ENCODE measurements at regions not wholly inside any gene's neighbourhood (a gene's known extent, or its start where the extent isn't known, plus 50 kb on each side); places are given as distances from the start of the nearest gene placed in this dataset.

DNA sequence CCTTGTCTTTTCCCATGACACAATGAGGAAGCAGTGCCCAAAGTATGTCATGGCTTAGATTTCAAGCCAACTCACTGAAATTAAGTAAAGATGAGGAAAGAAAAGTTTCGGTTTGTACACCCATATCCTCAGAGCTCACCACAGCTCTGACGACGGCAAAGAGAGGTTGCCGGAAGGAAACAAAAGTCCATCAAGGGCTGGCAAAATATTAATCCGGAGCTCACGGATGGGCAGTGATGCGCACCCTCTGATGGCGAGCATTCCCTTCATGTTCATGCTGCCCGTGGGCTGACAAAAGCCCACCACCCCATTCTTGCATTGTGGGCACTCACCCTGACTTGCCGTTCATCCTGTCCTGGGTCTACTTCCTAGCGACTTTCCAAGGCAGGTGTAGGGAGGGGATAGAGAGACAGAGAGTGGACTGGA is 103.1 kb downstream of the SOX9 start:
- no peak for TF ChIP-seq GATA2 (IDR thresholded peaks at IDR 0.05; ENCODE audit: low read depth, low read length)
- no peak for TF ChIP-seq GATA3 (IDR thresholded peaks at IDR 0.05; ENCODE audit: low read depth, low read length)

DNA sequence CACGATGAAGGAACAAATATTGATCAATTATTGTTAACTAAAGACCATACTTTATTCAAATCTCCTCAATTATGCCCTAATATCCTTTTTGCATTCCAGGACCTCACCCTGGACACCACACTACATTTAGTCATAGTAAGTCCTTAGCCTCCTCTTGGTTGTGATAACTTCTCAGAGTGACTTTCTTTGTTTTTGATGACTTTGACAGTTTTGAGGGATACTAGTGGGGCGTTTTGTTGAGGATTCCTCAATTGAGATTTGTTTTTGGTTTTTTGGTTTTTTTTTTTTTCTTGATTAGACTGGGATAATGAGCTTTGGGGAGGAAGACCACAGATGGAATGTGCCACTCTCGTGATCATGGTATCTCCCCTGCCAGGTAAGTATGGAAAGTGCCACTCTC is 105.5 kb downstream of the SOX9 start:
- TF ChIP-seq GATA2 (IDR thresholded peaks at IDR 0.05; ENCODE audit: low read depth, low read length) (no peak), GATA3 (IDR thresholded peaks at IDR 0.05; ENCODE audit: low read depth, low read length) (no peak)

DNA sequence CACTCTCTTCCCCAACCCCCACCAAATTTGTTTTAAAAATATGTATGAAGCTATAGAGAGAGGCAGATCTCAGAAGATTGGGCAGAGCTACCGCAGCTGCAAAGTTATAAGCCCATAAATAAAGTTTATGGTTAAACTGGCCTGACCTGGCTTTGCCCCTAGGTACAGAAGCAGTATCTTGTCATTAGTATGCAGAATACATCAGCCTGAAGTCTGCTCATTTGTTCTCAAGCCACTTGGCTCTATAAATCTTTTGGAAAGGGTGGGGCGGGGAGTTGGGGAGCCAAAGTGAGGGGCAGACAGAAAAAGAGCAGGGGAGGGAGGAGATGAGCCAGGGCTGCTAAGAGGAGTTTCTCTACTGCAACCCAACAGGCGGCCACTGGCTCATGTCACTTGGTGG is 113.2 kb downstream of the SOX9 start:
- TF ChIP-seq GATA3 (IDR thresholded peaks at IDR 0.05; ENCODE audit: low read depth, low read length) (no peak), GATA2 (IDR thresholded peaks at IDR 0.05; ENCODE audit: low read depth, low read length) (no peak)

DNA sequence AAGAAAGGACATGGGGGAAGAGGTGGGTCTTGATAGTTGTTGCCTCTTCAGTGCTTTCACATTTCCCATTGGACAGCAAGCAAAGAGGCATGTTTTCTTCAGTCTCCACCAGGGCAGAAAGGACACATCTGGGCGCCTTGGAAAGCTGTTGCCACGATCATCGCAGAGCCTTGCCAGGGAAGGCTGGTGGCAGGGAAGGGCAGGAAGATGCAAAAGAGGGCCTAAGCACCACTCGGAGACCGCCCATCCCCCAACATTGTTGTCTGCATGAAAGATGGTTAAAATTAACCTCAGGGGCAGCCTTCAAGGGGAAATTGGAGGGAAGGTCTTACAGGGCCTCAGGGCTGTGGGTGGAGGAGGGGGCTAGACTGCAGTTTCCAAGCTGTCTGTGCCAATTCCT is 114.2 kb downstream of the SOX9 start:
- TF ChIP-seq GATA3 (IDR thresholded peaks at IDR 0.05; ENCODE audit: low read depth, low read length) = no peak
- TF ChIP-seq GATA2 (IDR thresholded peaks at IDR 0.05; ENCODE audit: low read depth, low read length) = no peak

DNA sequence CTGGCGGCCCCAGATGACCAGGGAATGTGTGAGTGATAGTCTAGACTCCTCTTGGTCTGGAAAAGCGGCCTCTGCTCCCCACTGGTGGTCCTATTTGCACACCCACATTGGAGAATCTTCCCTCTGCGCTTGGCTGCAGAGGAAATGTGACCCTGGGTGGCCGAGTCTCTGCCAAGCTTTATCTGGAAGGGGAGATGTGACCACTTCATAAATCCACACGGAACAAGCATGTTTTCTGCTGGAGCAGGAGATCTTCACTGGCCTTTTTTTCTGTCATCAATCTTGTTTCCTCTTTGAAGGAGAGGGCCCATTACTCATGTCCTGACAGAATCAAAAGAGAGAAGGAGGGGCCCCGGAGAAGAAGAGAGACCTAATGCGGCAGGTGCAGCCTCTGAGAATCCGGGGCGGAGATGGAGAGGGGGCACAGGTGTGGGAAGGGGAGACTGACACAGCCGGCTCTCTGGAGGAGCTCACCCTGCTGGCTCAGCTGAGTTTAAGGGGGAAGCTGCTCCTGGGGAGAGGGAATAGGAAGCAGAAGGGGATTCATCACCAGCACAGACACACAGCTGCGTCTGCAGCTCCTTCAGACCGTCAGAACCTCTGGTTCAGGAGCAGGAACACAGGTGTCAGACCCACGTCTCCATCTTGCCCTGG is 116.3 kb downstream of the SOX9 start:
- no peak for TF ChIP-seq GATA3 (IDR thresholded peaks at IDR 0.05; ENCODE audit: low read depth, low read length)
- no peak for TF ChIP-seq GATA2 (IDR thresholded peaks at IDR 0.05; ENCODE audit: low read depth, low read length)

DNA sequence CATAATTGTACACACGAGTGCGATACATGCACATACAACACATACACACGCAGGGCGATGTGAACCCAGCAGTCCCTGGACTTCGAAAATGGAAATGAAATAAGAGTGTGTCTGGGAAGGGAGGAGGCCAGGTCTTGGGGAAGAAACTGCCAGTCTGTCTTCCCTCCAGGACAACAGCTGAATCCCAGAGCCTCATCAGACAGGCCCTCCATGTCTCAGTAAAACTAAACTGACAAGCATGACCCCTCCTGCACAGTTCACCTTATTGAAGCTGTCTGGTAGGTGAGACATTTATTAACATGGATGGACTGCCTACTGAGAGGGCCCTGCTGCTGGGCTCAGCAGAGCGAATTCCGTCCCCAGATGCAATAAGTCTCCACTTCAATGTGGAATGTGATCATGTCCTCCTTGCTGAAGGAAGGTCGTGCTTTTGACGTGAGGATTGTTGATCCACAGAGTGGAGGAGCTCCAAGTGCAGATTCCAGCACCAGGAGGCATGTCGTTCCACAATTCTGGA is 117.4 kb downstream of the SOX9 start:
- no peak for TF ChIP-seq GATA3 (IDR thresholded peaks at IDR 0.05; ENCODE audit: low read depth, low read length)
- no peak for TF ChIP-seq GATA2 (IDR thresholded peaks at IDR 0.05; ENCODE audit: low read depth, low read length)

DNA sequence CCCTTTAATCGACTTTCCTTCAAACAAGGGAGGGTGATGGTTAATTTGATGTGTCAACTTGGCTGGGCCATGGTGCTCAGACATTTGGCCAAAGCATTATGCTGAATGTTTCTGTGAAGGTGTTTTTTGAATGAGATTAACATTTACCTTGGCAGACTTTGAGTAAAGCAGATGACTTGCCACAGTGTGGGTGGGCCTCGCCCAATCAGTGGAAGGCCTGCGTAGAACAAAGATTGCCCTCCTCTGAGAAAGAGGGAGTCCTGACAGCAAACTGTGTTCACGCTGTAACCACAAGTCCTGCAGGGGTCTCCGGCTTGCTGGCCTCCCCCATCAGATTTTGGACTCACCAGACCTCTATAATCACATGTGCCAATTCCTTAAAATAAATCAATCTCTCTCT is 118.7 kb downstream of the SOX9 start:
- TF ChIP-seq GATA2 (IDR thresholded peaks at IDR 0.05; ENCODE audit: low read depth, low read length) (no peak), GATA3 (IDR thresholded peaks at IDR 0.05; ENCODE audit: low read depth, low read length) (no peak)

DNA sequence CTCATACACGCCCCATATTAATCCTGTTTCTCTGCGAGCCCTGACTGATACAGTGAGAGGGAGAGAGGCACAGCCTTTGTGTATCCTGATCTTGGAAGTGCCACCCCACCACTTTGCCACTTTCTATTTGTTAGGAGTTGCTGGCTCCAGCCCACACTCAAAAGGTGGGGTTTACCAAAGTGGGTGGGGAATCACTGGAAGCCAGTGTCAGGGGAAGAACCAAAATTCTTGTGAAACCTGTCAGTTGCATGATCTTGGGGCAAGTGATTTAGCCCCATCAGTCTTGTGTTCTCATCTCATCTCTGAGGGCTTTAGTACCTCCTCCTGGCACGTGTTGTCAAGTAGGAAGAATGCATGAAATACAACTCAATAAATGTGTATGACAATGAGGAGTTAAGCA is 119.5 kb downstream of the SOX9 start:
- TF ChIP-seq GATA2 (IDR thresholded peaks at IDR 0.05; ENCODE audit: low read depth, low read length) (no peak), GATA3 (IDR thresholded peaks at IDR 0.05; ENCODE audit: low read depth, low read length) (no peak)

DNA sequence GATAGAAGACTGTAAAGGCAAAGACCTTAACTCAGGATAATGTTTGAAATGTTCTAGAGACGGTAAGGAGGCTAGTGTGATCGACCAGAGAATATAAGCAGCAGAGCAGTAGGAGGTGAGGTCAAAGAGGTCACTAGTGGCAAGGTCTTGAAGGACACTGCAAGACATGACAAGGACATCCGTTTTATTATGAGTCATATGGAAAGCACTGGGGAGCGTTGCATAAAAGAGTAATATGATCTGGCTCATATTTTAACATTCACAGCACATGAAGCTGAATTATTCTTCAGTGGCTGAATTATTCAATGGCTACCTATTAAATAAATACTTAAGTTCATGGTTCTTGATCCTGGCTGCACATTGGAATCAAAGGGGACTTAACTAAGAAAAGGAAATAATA is 123.7 kb downstream of the SOX9 start:
- TF ChIP-seq GATA3 (IDR thresholded peaks at IDR 0.05; ENCODE audit: low read depth, low read length) = no peak
- no peak for TF ChIP-seq GATA2 (IDR thresholded peaks at IDR 0.05; ENCODE audit: low read depth, low read length)

DNA sequence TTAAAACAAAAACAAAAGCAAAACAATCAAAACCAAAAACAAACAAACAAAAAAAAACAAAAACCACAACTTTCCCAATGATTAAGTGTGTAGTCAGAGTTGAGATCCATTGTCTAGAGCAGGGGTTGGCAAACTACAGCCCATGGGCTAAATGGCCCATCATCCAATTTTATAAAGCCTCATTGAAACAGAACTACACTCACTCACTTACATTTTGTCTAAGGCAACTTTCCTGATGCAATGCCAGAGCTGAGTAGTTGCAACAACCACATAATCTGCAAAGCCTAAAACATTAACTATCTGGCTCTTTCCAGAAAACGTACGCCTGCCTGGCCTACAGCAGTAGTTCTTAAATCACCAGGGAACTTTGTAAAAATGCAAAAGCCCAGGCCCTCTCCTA is 124.1 kb downstream of the SOX9 start:
- TF ChIP-seq GATA3 (IDR thresholded peaks at IDR 0.05; ENCODE audit: low read depth, low read length) (no peak), GATA2 (IDR thresholded peaks at IDR 0.05; ENCODE audit: low read depth, low read length) (no peak)

DNA sequence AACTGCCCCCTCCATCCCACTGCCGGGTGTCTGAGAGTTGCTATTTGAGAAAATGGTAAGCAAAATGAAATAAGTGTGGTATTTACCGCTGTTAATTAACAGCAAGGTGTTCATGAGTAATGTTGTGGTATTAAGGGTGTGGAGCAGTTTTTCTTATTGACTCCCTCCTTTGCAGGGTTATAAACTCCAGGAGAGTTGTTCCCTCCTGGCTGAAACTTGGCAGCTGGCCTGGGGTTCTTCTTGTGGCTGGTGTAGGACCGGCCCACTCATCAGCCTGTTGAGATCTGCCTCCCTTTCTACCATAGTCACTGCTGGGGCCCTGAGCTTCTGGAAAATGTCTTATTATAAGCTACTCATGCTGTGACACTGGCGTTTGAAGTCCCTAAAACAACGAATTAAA is 128.6 kb downstream of the SOX9 start:
- no peak for TF ChIP-seq GATA2 (IDR thresholded peaks at IDR 0.05; ENCODE audit: low read depth, low read length)

DNA sequence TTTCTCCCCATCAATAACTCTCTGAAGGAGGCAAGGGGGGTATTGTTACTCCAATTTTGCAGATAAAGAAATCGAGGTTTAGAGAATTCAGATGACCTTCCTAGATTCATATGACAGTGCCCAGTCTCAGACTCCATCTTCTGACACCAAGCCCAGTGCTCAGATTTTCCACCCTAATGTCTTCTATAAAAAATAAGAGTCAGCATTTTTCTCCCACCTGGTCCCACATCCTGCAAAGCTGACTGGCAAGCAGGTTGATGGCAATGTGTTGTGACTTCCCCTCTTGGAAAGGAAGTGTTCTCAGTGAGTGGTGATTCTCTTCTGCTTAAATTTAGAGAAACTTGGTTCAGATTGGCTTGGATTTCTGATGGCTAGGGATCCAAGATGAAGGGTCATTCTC is 129.4 kb downstream of the SOX9 start:
- TF ChIP-seq GATA3 (IDR thresholded peaks at IDR 0.05; ENCODE audit: low read depth, low read length) (no peak), GATA2 (IDR thresholded peaks at IDR 0.05; ENCODE audit: low read depth, low read length) (no peak)

DNA sequence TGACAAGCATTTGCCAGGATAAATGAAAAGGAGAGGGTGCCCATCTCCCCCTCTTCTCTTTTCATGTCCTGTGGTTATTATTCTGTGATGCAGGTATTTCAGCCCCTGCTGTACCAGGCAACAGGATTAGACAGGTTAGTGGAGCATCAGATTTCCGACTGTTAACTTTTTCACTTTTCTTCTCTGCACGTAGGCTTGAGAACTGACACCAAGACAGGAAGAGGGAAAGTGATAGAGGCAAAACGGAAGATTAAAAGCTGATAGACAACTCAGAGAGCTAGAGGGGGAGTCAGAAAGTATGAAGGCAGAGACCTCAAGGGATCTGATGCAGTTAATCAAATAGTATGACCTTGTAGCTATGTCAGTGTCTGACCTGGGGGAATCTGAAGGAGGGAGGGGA is 132.8 kb downstream of the SOX9 start:
- TF ChIP-seq GATA2 (IDR thresholded peaks at IDR 0.05; ENCODE audit: low read depth, low read length) (no peak), GATA3 (IDR thresholded peaks at IDR 0.05; ENCODE audit: low read depth, low read length) (no peak)

DNA sequence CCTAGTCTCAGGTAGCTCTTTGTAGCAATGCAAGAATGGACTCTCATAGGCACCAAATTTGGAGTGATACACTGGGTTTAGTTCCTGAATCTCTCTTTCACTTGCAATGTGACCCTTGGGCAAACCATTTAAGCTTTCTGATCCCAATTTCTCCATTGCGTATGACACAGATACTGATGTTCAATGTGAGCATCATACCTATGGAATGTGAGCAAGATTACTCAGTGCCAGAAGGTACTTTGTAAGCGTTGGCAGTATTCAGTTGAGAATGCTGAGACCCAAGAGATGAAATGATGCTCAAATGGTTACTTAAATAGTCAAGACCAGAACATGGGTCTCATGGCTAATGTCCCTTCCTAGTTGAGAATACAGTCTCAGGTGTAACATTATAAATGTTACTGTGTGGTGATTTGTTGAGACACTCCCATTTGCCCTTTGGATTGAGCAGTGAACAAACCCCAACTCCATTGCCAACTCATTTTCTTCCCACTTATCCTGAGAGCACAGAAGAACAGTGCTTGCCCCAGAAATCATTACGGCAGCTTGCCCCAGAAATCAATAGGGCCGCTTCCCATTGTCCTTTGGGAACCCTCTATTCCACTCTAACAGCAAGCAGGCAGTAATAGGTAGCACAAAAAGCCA is 134.1 kb downstream of the SOX9 start:
- no peak for TF ChIP-seq GATA3 (IDR thresholded peaks at IDR 0.05; ENCODE audit: low read depth, low read length)
- TF ChIP-seq GATA2 (IDR thresholded peaks at IDR 0.05; ENCODE audit: low read depth, low read length) = no peak

DNA sequence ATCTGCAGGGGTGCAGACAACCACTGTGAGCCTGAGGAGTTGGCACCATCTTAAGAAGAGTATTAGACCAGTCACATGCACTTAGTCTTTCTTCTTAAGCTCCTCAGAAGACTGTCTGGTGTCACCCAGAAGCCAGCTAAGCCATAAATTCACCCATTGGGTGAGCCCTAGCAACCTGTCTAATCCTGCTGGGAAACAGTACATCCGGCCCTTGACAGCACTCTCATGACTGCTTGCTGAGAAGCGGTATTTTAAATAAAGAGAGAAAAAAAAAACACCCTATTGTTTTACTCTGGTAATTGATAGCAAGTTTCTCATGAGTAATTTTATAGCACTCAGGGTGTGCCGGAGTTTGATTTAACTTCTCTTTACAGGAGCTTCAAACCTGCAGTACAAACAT is 134.7 kb downstream of the SOX9 start:
- TF ChIP-seq GATA3 (IDR thresholded peaks at IDR 0.05; ENCODE audit: low read depth, low read length) (no peak), GATA2 (IDR thresholded peaks at IDR 0.05; ENCODE audit: low read depth, low read length) (no peak)
